GM19324 (cell line): ENCODE measurements at regions not wholly inside any gene's neighbourhood (a gene's known extent, or its start where the extent isn't known, plus 50 kb on each side); places are given as distances from the start of the nearest gene placed in this dataset.
"Not testable (repeated sequence)": the region's sequence is repeated elsewhere in the genome, so short reads cannot be mapped to it uniquely, and the experiment has no call there.

Experiments
- ATAC-seq: cut with Tn5 transposase; IDR thresholded peaks from one replicate; pipeline ENCODE4 v1.9.1; 2021; ENCODE audit warnings: mild to moderate bottlenecking, moderate library complexity; ENCODE audit not compliant: unreplicated experiment, low FRiP score

- ATAC-seq, result not testable (repeated sequence)
Measured at GRCh38 chr5:17755406-17755805, 121.1 kb downstream of the TAF11L14 start.

GRCh38 chr5:17761326-17761725 is 127.1 kb downstream of the TAF11L14 start:
- ATAC-seq, result no peak

- no peak for ATAC-seq
Measured at GRCh38 chr5:17763301-17763700, 129.0 kb downstream of the TAF11L14 start.

GRCh38 chr5:17766031-17766430 is 131.8 kb downstream of the TAF11L14 start:
- no peak for ATAC-seq

GRCh38 chr5:17769277-17769676 is 135.0 kb downstream of the TAF11L14 start:
- ATAC-seq, result no peak

- no peak for ATAC-seq
Measured at GRCh38 chr5:17772232-17772631, 138.0 kb downstream of the TAF11L14 start.

GRCh38 chr5:17785774-17786173 is 151.5 kb downstream of the TAF11L14 start:
- ATAC-seq, result no peak

- ATAC-seq, result no peak
Measured at GRCh38 chr5:17788351-17788750, 154.1 kb downstream of the TAF11L14 start.

- ATAC-seq, result no peak
Measured at GRCh38 chr5:17794201-17794600, 159.9 kb downstream of the TAF11L14 start.

GRCh38 chr5:17794815-17795214 is 160.6 kb downstream of the TAF11L14 start:
- ATAC-seq, result no peak

GRCh38 chr5:17796142-17796541 is 161.9 kb downstream of the TAF11L14 start:
- no peak for ATAC-seq

GRCh38 chr5:17796757-17797396 is 162.6 kb downstream of the TAF11L14 start:
- no peak for ATAC-seq

GRCh38 chr5:17799521-17799920 is 165.3 kb downstream of the TAF11L14 start:
- no peak for ATAC-seq

- no peak for ATAC-seq
Measured at GRCh38 chr5:17801595-17801994, 167.3 kb downstream of the TAF11L14 start.

- ATAC-seq, result no peak
Measured at GRCh38 chr5:17802256-17802655, 168.0 kb downstream of the TAF11L14 start.

- no peak for ATAC-seq
Measured at GRCh38 chr5:17803971-17804370, 169.7 kb downstream of the TAF11L14 start.

GRCh38 chr5:17805227-17805825 is 171.1 kb downstream of the TAF11L14 start:
- ATAC-seq, result no peak

- ATAC-seq, result no peak
Measured at GRCh38 chr5:17806818-17807468, 172.7 kb downstream of the TAF11L14 start.

GRCh38 chr5:17808566-17808965 is 174.3 kb downstream of the TAF11L14 start:
- ATAC-seq, result no peak

GRCh38 chr5:17810734-17811133 is 176.5 kb downstream of the TAF11L14 start:
- no peak for ATAC-seq

- no peak for ATAC-seq
Measured at GRCh38 chr5:17813214-17813613, 179.0 kb downstream of the TAF11L14 start.

- ATAC-seq, result no peak
Measured at GRCh38 chr5:17816505-17816904, 182.2 kb downstream of the TAF11L14 start.
